PC-3 (cell line): ENCODE measurements at regions not wholly inside any gene's neighbourhood (a gene's known extent, or its start where the extent isn't known, plus 50 kb on each side); places are given as distances from the start of the nearest gene placed in this dataset.

Source experiments
- ATAC-seq: fragments of 200-7000 bp; cut with Tn5 transposase; 2 replicates; pipeline ENCODE4 v1.9.1; 2020; ENCODE audit warnings: mild to moderate bottlenecking, moderate library complexity
- BruUV-seq: library from RNA; stranded (reverse); fragments of 400-500 nt; replicated peaks from 2 replicates; lab custom pipeline; 2021; lab: Mats Ljungman, UMichigan
- CTCF ChIA-PET: fragments of 300-600 bp; sonication (Branson Sonifier 250); formaldehyde crosslinking; loops from one replicate; lab custom pipeline; 2022; ENCODE audit warnings: antibody characterized with exemption; lab: Charles Lee
- POLR2A ChIA-PET: fragments of 300-600 bp; sonication (Branson Sonifier 250); formaldehyde crosslinking; loops from one replicate; lab custom pipeline; 2022; ENCODE audit warnings: antibody characterized with exemption; ENCODE audit not compliant: unreplicated experiment; lab: Charles Lee
- DNase-seq: peaks from one replicate; pipeline ENCODE4 v3.0.0-alpha.2; 2015
- H2AFZ ChIP-seq: fragments of 300-600 bp; sonication (generic); 2 replicates; pipeline ENCODE4 v1.6.0; 2016; ENCODE audit warnings: antibody characterized with exemption, low read length
- H3F3A ChIP-seq: fragments of 300-600 bp; sonication (generic); one replicate; pipeline ENCODE4 v1.6.0; 2017; ENCODE audit warnings: antibody characterized with exemption, low read length, control low read depth, mild to moderate bottlenecking; ENCODE audit not compliant: unreplicated experiment
- H3K27ac ChIP-seq: fragments of 300-600 bp; sonication (generic); 2 replicates; pipeline ENCODE4 v1.5.1; 2016; ENCODE audit warnings: mild to moderate bottlenecking, low read length
- H3K27me3 ChIP-seq: fragments of 300-600 bp; sonication (generic); 2 replicates; pipeline ENCODE4 v1.6.1; 2016; ENCODE audit warnings: low read length, mixed read lengths
- H3K36me3 ChIP-seq: fragments of 300-600 bp; sonication (generic); 2 replicates; pipeline ENCODE4 v1.6.1; 2016; ENCODE audit warnings: low read depth, mixed run types, low read length, mixed read lengths
- H3K4me1 ChIP-seq: fragments of 300-600 bp; sonication (generic); 2 replicates; pipeline ENCODE4 v1.5.1; 2016; ENCODE audit warnings: low read length; ENCODE audit not compliant: insufficient read depth
- H3K4me2 ChIP-seq: fragments of 300-600 bp; sonication (generic); 2 replicates; pipeline ENCODE4 v1.6.0; 2016; ENCODE audit warnings: low read length
- H3K4me3 ChIP-seq: fragments of 300-600 bp; sonication (generic); 2 replicates; pipeline ENCODE4 v1.5.1; 2016; ENCODE audit warnings: mild to moderate bottlenecking, low read length, mixed read lengths
- H3K79me2 ChIP-seq: fragments of 300-600 bp; sonication (generic); 2 replicates; pipeline ENCODE4 v1.6.1; 2017; ENCODE audit warnings: low read length, mixed read lengths
- H3K9ac ChIP-seq: fragments of 300-600 bp; sonication (generic); 2 replicates; pipeline ENCODE4 v1.6.0; 2016; ENCODE audit warnings: mild to moderate bottlenecking, low read length
- H3K9me2 ChIP-seq: fragments of 300-600 bp; sonication (generic); replicated peaks from 2 replicates; pipeline ENCODE4 v1.6.1; 2016; ENCODE audit warnings: mixed run types, low read length, mixed read lengths
- H3K9me3 ChIP-seq: fragments of 300-600 bp; sonication (generic); 2 replicates; pipeline ENCODE4 v1.6.1; 2016; ENCODE audit warnings: low read length, mixed read lengths
- H4K20me1 ChIP-seq: fragments of 300-600 bp; sonication (generic); 2 replicates; pipeline ENCODE4 v1.6.1; 2016; ENCODE audit warnings: low read length, mixed read lengths
- EZH2 ChIP-seq: fragments of 300-600 bp; sonication (generic); IDR thresholded peaks from one replicate; pipeline ENCODE4 v1.6.1; 2017; ENCODE audit warnings: antibody characterized with exemption, mild to moderate bottlenecking, low read length; ENCODE audit not compliant: unreplicated experiment
- EZH2phosphoT487 ChIP-seq: fragments of 300-600 bp; sonication (generic); IDR thresholded peaks from 2 replicates; pipeline ENCODE4 v1.6.1; 2018; ENCODE audit warnings: mild to moderate bottlenecking, antibody characterized with exemption, low read length, borderline replicate concordance
- intact Hi-C: fragments of 100-400 bp; cut with micrococcal nuclease; formaldehyde crosslinking; loops from 2 replicates; pipeline ENCODE4 v1.9.0; 2023
- TF ChIP-seq, protein P1 (sequence below): fragments of 300-600 bp; sonication (generic); conservative IDR thresholded peaks from 2 replicates; pipeline ENCODE4 v1.5.1; 2017; ENCODE audit warnings: antibody characterized with exemption, low read depth, mild to moderate bottlenecking, low read length

GRCh38 chr9:81373294-81373693 is 316.1 kb downstream of the TLE1 start:
- H3K9me3 ChIP-seq: no peaks in the 10 kb centered on the region
- intact Hi-C loops: no loop called here
- no peak for DNase-seq
- no peaks in the 10 kb centered on the region for H3F3A ChIP-seq
- no peak for ATAC-seq
- H4K20me1 ChIP-seq: no peaks in the 10 kb centered on the region
- TF ChIP-seq, protein P1, sequence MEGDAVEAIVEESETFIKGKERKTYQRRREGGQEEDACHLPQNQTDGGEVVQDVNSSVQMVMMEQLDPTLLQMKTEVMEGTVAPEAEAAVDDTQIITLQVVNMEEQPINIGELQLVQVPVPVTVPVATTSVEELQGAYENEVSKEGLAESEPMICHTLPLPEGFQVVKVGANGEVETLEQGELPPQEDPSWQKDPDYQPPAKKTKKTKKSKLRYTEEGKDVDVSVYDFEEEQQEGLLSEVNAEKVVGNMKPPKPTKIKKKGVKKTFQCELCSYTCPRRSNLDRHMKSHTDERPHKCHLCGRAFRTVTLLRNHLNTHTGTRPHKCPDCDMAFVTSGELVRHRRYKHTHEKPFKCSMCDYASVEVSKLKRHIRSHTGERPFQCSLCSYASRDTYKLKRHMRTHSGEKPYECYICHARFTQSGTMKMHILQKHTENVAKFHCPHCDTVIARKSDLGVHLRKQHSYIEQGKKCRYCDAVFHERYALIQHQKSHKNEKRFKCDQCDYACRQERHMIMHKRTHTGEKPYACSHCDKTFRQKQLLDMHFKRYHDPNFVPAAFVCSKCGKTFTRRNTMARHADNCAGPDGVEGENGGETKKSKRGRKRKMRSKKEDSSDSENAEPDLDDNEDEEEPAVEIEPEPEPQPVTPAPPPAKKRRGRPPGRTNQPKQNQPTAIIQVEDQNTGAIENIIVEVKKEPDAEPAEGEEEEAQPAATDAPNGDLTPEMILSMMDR: no peak
- TF ChIP-seq EZH2 (no peak), EZH2phosphoT487 (no peak)
- no peak overlapping the region for H3K4me2 ChIP-seq
- H3K9me2 ChIP-seq: no peaks in the 10 kb centered on the region
- ChIA-PET POLR2A (no interaction called here), CTCF (no interaction called here)
- BruUV-seq: no TSS peak
- no peak overlapping the region for H3K9ac ChIP-seq
- no peak overlapping the region for H3K27ac ChIP-seq
- no peaks in the 10 kb centered on the region for H3K79me2 ChIP-seq
- H3K4me1 ChIP-seq: no peaks in the 10 kb centered on the region
- H3K27me3 ChIP-seq: no peaks in the 10 kb centered on the region
- no peaks in the 10 kb centered on the region for H3K36me3 ChIP-seq
- no peak overlapping the region for H2AFZ ChIP-seq
- H3K4me3 ChIP-seq: no peak overlapping the region

DNA sequence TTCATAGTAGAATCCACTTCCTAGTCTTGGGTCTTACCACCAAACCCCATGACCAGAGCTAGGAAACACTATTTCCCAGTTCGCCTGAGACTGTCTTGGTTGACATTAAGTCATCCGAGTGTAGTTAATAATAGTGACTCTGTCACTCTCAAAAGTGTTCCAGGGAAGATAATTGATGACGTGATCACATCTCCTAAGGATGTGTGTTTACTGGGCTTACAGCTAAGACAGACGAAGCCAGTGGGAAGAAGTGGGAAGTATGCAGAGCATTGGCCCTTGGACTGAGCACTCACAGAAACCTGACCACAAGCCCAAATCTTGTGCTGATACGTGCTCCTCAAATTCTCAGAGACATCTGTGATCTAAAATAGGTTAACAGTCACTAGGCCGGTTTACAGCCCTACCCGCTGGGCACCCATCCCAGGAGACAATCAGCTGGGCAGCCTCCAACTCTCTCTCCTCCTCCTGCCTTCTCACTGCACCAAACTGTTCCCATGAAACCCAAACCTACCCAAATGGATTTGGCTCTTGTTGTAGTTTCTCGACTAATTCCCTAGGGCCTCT is 316.6 kb downstream of the TLE1 start:
- no peak for DNase-seq
- intact Hi-C loops: no loop called here
- H3F3A ChIP-seq: no peaks in the 10 kb centered on the region
- H3K4me3 ChIP-seq: no peak overlapping the region
- BruUV-seq: no TSS peak
- no peaks in the 10 kb centered on the region for H3K9me2 ChIP-seq
- H3K79me2 ChIP-seq: no peaks in the 10 kb centered on the region
- no peak overlapping the region for H3K4me2 ChIP-seq
- H3K4me1 ChIP-seq: no peaks in the 10 kb centered on the region
- H3K36me3 ChIP-seq: no peaks in the 10 kb centered on the region
- no peak for ATAC-seq
- H2AFZ ChIP-seq: no peak overlapping the region
- TF ChIP-seq EZH2phosphoT487 (no peak), EZH2 (no peak)
- TF ChIP-seq, protein P1: no peak
- CTCF ChIA-PET: no interaction called here
- H3K9me3 ChIP-seq: no peaks in the 10 kb centered on the region
- H4K20me1 ChIP-seq: no peaks in the 10 kb centered on the region
- POLR2A ChIA-PET: no interaction called here
- no peak overlapping the region for H3K27ac ChIP-seq
- H3K9ac ChIP-seq: no peak overlapping the region
- H3K27me3 ChIP-seq: no peaks in the 10 kb centered on the region

GRCh38 chr9:81371824-81372223 is 317.5 kb downstream of the TLE1 start:
- Histone ChIP-seq H3K9me3 (no peaks in the 10 kb centered on the region), H3K9me2 (no peaks in the 10 kb centered on the region), H3K27me3 (no peaks in the 10 kb centered on the region), H3K27ac (no peak overlapping the region), H3K4me1 (no peaks in the 10 kb centered on the region), H2AFZ (no peak overlapping the region), H3F3A (no peaks in the 10 kb centered on the region), H3K79me2 (no peaks in the 10 kb centered on the region), H3K36me3 (no peaks in the 10 kb centered on the region), H3K4me2 (no peak overlapping the region), H4K20me1 (no peaks in the 10 kb centered on the region), H3K9ac (no peak overlapping the region), H3K4me3 (no peak overlapping the region)
- TF ChIP-seq EZH2phosphoT487 (no peak), EZH2 (no peak)
- TF ChIP-seq, protein P1: no peak
- BruUV-seq: no TSS peak
- DNase-seq (no peak), ATAC-seq (no peak)
- intact Hi-C loops: no loop called here
- ChIA-PET POLR2A (no interaction called here), CTCF (no interaction called here)
